GM04504 (cell line): ENCODE measurements at regions not wholly inside any gene's neighbourhood (a gene's known extent, or its start where the extent isn't known, plus 50 kb on each side); places are given as distances from the start of the nearest gene placed in this dataset.
"Not testable (repeated sequence)": the region's sequence is repeated elsewhere in the genome, so short reads cannot be mapped to it uniquely, and the experiment has no call there.

ENCODE experiments used
- DNase-seq: peaks from one replicate; pipeline ENCODE4 v3.0.0-alpha.2; 2012; ENCODE audit warnings: low read depth

- DNase-seq, result no peak
These were observed 327.1 kb upstream of the VCX start for GRCh38 chrX:7515681-7516413.

- DNase-seq, result no peak
These were observed 327.9 kb upstream of the VCX start for GRCh38 chrX:7514871-7515599.

- DNase-seq, result no peak
These were observed 330.1 kb upstream of the VCX start for GRCh38 chrX:7512845-7513244.

- no peak for DNase-seq
These were observed 339.7 kb upstream of the VCX start for GRCh38 chrX:7503251-7503650.

GRCh38 chrX:7500386-7500785 lies 342.6 kb upstream of the VCX start:
- DNase-seq, result no peak

- DNase-seq, result no peak
These were observed 338.6 kb upstream of the PUDP start for GRCh38 chrX:7486505-7486904.

GRCh38 chrX:7485061-7485460 lies 337.1 kb upstream of the PUDP start:
- no peak for DNase-seq

GRCh38 chrX:7480721-7481120 lies 332.8 kb upstream of the PUDP start:
- DNase-seq, result no peak

GRCh38 chrX:7462110-7462509 lies 314.2 kb upstream of the PUDP start:
- no peak for DNase-seq

GRCh38 chrX:7461051-7461450 lies 313.1 kb upstream of the PUDP start:
- not testable (repeated sequence) for DNase-seq

GRCh38 chrX:7447801-7448499 lies 300.0 kb upstream of the PUDP start:
- DNase-seq, result no peak

GRCh38 chrX:7446815-7447214 lies 298.9 kb upstream of the PUDP start:
- DNase-seq, result no peak

- no peak for DNase-seq
These were observed 297.0 kb upstream of the PUDP start for GRCh38 chrX:7444967-7445366.

GRCh38 chrX:7441586-7441985 lies 293.6 kb upstream of the PUDP start:
- no peak for DNase-seq

- DNase-seq, result no peak
These were observed 287.9 kb upstream of the PUDP start for GRCh38 chrX:7435822-7436221.

- DNase-seq, result no peak
These were observed 284.9 kb upstream of the PUDP start for GRCh38 chrX:7432901-7433300.

- DNase-seq, result no peak
These were observed 272.8 kb upstream of the PUDP start for GRCh38 chrX:7420717-7421116.

GRCh38 chrX:7414753-7415152 lies 266.8 kb upstream of the PUDP start:
- DNase-seq, result no peak

- DNase-seq, result no peak
These were observed 264.9 kb upstream of the PUDP start for GRCh38 chrX:7412840-7413239.

- no peak for DNase-seq
These were observed 261.9 kb upstream of the PUDP start for GRCh38 chrX:7409866-7410265.

GRCh38 chrX:7399373-7399772 lies 251.4 kb upstream of the PUDP start:
- DNase-seq, result no peak

GRCh38 chrX:7390441-7390840 lies 242.5 kb upstream of the PUDP start:
- no peak for DNase-seq

GRCh38 chrX:7389576-7389975 lies 241.6 kb upstream of the PUDP start:
- DNase-seq, result no peak
